H1 (cell line): ENCODE measurements at regions not wholly inside any gene's neighbourhood (a gene's known extent, or its start where the extent isn't known, plus 50 kb on each side); places are given as distances from the start of the nearest gene placed in this dataset.

Experiments used
- CBX8 ChIP-seq: fragments of 300-800, 300-1000 bp; sonication (generic); IDR thresholded peaks from 2 replicates; pipeline ENCODE4 v1.7.1; 2016; ENCODE audit warnings: low read depth, low read length, borderline replicate concordance
- CHD7 ChIP-seq: fragments of 300-600 bp; sonication (generic); IDR thresholded peaks from 2 replicates; pipeline ENCODE4 v1.7.1; 2012; ENCODE audit warnings: low read length, moderate library complexity, mild to moderate bottlenecking, inconsistent platforms; ENCODE audit not compliant: insufficient replicate concordance
- HDAC2 ChIP-seq, 2 experiments: fragments of 300-600 bp in 1 of 2; sonication (generic) in 1 of 2; IDR thresholded peaks; 2 replicates each; pipeline ENCODE4 v1.6.1; 2011 to 2012; ENCODE audit warnings: low read depth in 2 of 2, low read length in 2 of 2, mild to moderate bottlenecking in 2 of 2, moderate library complexity in 2 of 2, borderline replicate concordance in 1 of 2, inconsistent platforms in 1 of 2
- KDM1A ChIP-seq: fragments of 200-600, 300-600 bp; sonication (generic); IDR thresholded peaks from 2 replicates; pipeline ENCODE4 v1.7.1; 2016; ENCODE audit warnings: mild to moderate bottlenecking, low read length, borderline replicate concordance
- MAX ChIP-seq: IDR thresholded peaks from 2 replicates; pipeline ENCODE4 v1.6.1; 2012; ENCODE audit warnings: inconsistent platforms
- POLR2A ChIP-seq, 2 experiments: IDR thresholded peaks; 1 replicate in 1 of 2; 2 replicates in 1 of 2; pipeline ENCODE4 v1.6.1; 2011; ENCODE audit warnings: low read depth in 2 of 2, low read length in 2 of 2, mild to moderate bottlenecking in 2 of 2; ENCODE audit errors: control extremely low read depth in 1 of 2
- RAD21 ChIP-seq, 2 experiments: IDR thresholded peaks in 1 of 2; conservative IDR thresholded peaks in 1 of 2; 2 replicates each; pipeline ENCODE4 v1.6.1; 2011; ENCODE audit warnings: low read depth in 2 of 2, low read length in 2 of 2, improper control_type of control experiment in 1 of 2, inconsistent platforms in 1 of 2, mild to moderate bottlenecking in 1 of 2, moderate library complexity in 1 of 2
- RFX5 ChIP-seq: IDR thresholded peaks from 2 replicates; pipeline ENCODE4 v1.6.1; 2011; ENCODE audit warnings: low read depth, low read length, improper control_type of control experiment, borderline replicate concordance
- SRF ChIP-seq: IDR thresholded peaks from 2 replicates; pipeline ENCODE4 v1.6.1; 2011; ENCODE audit warnings: mild to moderate bottlenecking, low read depth, low read length, moderate library complexity

GRCh38 chrY:8622156-8622555 lies 715.1 kb upstream of the TSPY4 start (continued):
- TF ChIP-seq CHD7 (no peak), RFX5 (no peak), RAD21 (IDR thresholded peaks at IDR 0.05 in 1 of 2, conservative IDR thresholded peaks at IDR 0.05 in 1 of 2; ENCODE audit: low read depth in 2 of 2, low read length in 2 of 2) (no peak), SRF (no peak), CBX8 (no peak), KDM1A (no peak), POLR2A (IDR thresholded peaks at IDR 0.05; ENCODE audit: control extremely low read depth in 1 of 2, low read depth in 2 of 2, low read length in 2 of 2) (no peak), MAX (no peak), HDAC2 (IDR thresholded peaks at IDR 0.05; ENCODE audit: borderline replicate concordance in 1 of 2, low read depth in 2 of 2, low read length in 2 of 2) (no peak)
